IMR-90 (cell line): ENCODE measurements at regions not wholly inside any gene's neighbourhood (a gene's known extent, or its start where the extent isn't known, plus 50 kb on each side); places are given as distances from the start of the nearest gene placed in this dataset.

Experiments used
- ATAC-seq: fragments of 200-7000 bp; cut with Tn5 transposase; 2 replicates; pipeline ENCODE4 v1.9.1; 2020; ENCODE audit warnings: low read depth, mild to moderate bottlenecking, moderate library complexity
- BruUV-seq: library from RNA; stranded (reverse); fragments of 400-500 nt; replicated peaks from 2 replicates; lab custom pipeline; 2021; lab: Mats Ljungman, UMichigan
- CTCF ChIA-PET: fragments of 300-600 bp; formaldehyde crosslinking; extraction: SDS; loops from one replicate; lab custom pipeline; 2021; ENCODE audit warnings: antibody characterized with exemption; lab: Yijun Ruan, JAX
- POLR2A ChIA-PET: fragments of 300-600 bp; sonication (Branson Sonifier 250); formaldehyde crosslinking; loops from one replicate; lab custom pipeline; 2022; ENCODE audit warnings: antibody characterized with exemption; ENCODE audit not compliant: unreplicated experiment; lab: Charles Lee
- DNase-seq: peaks from one replicate; pipeline ENCODE4 v3.0.0; 2013
- H2AFZ ChIP-seq: replicated peaks from 2 replicates; pipeline ENCODE3; 2013; ENCODE audit warnings: low read length, mild to moderate bottlenecking; ENCODE audit not compliant: poor library complexity
- H2AK5ac ChIP-seq: 2 replicates; pipeline ENCODE4 v1.6.1; 2013; ENCODE audit warnings: low read depth, low read length, inconsistent platforms
- H2AK9ac ChIP-seq: replicated peaks from 2 replicates; pipeline ENCODE3; 2013; ENCODE audit warnings: mild to moderate bottlenecking, low read depth, low read length, moderate library complexity; ENCODE audit not compliant: poor library complexity
- H2BK120ac ChIP-seq: 2 replicates; pipeline ENCODE4 v1.6.1; 2013; ENCODE audit warnings: low read depth, low read length, inconsistent platforms
- H2BK15ac ChIP-seq: 3 replicates; pipeline ENCODE4 v1.6.1; 2013; ENCODE audit warnings: low read depth, low read length, inconsistent platforms
- H2BK20ac ChIP-seq: 2 replicates; pipeline ENCODE4 v1.6.1; 2013; ENCODE audit warnings: low read depth, mild to moderate bottlenecking, inconsistent platforms, low read length, moderate library complexity
- H2BK5ac ChIP-seq: 2 replicates; pipeline ENCODE4 v1.6.1; 2013; ENCODE audit warnings: mild to moderate bottlenecking, low read depth, low read length, inconsistent platforms; ENCODE audit not compliant: poor library complexity, severe bottlenecking
- H3K14ac ChIP-seq: replicated peaks from 2 replicates; pipeline ENCODE4 v1.6.1; 2013; ENCODE audit warnings: low read depth, low read length, inconsistent platforms
- H3K18ac ChIP-seq: 2 replicates; pipeline ENCODE4 v1.6.1; 2013; ENCODE audit warnings: low read depth, low read length, control low read depth
- H3K23ac ChIP-seq: 2 replicates; pipeline ENCODE4 v1.6.1; 2013; ENCODE audit warnings: low read depth, low read length, inconsistent platforms
- H3K27ac ChIP-seq: 2 replicates; pipeline ENCODE4 v1.5.1; 2013; ENCODE audit warnings: mild to moderate bottlenecking, control low read depth, low read length; ENCODE audit not compliant: insufficient read depth
- H3K27me3 ChIP-seq: 2 replicates; pipeline ENCODE4 v1.6.1; 2013; ENCODE audit warnings: low read length; ENCODE audit not compliant: control insufficient read depth, insufficient read depth
- H3K36me3 ChIP-seq: 2 replicates; pipeline ENCODE4 v1.6.1; 2013; ENCODE audit warnings: low read length, mixed read lengths; ENCODE audit not compliant: control insufficient read depth, insufficient read depth
- H3K4ac ChIP-seq: 2 replicates; pipeline ENCODE4 v1.6.1; 2013; ENCODE audit warnings: low read depth, low read length, inconsistent platforms
- H3K4me1 ChIP-seq: 2 replicates; pipeline ENCODE4 v1.6.1; 2013; ENCODE audit warnings: low read length, mixed read lengths; ENCODE audit not compliant: control insufficient read depth, insufficient read depth
- H3K4me2 ChIP-seq: 2 replicates; pipeline ENCODE4 v1.6.1; 2013; ENCODE audit warnings: low read depth, mild to moderate bottlenecking, control low read depth, low read length, moderate library complexity
- H3K4me3 ChIP-seq: 2 replicates; pipeline ENCODE4 v1.5.1; 2013; ENCODE audit warnings: low read depth, mild to moderate bottlenecking, control low read depth, low read length, moderate library complexity; ENCODE audit not compliant: insufficient read depth
- H3K56ac ChIP-seq: 2 replicates; pipeline ENCODE4 v1.6.1; 2013; ENCODE audit warnings: low read length, inconsistent platforms; ENCODE audit not compliant: insufficient read depth; ENCODE audit errors: extremely low read depth
- H3K79me1 ChIP-seq, 2 experiments: 2 replicates each; pipeline ENCODE4 v1.6.1; 2013; ENCODE audit warnings: low read length in 2 of 2, inconsistent platforms in 1 of 2, low read depth in 1 of 2
- H3K9ac ChIP-seq: 2 replicates; pipeline ENCODE4 v1.6.1; 2013; ENCODE audit warnings: low read depth, low read length, control low read depth
- H3K9me1 ChIP-seq: 2 replicates; pipeline ENCODE4 v1.6.1; 2013; ENCODE audit warnings: low read length, inconsistent platforms; ENCODE audit not compliant: insufficient read depth
- H3K9me3 ChIP-seq: 2 replicates; pipeline ENCODE4 v1.6.1; 2013; ENCODE audit warnings: low read length; ENCODE audit not compliant: control insufficient read depth, insufficient read depth
- H4K20me1 ChIP-seq: 2 replicates; pipeline ENCODE4 v1.6.1; 2013; ENCODE audit warnings: low read length, inconsistent platforms; ENCODE audit not compliant: insufficient read depth
- H4K5ac ChIP-seq: 2 replicates; pipeline ENCODE4 v1.6.1; 2013; ENCODE audit warnings: mild to moderate bottlenecking, low read depth, low read length, control low read depth
- H4K8ac ChIP-seq, 2 experiments: 2 replicates each; pipeline ENCODE4 v1.6.1; 2013; ENCODE audit warnings: low read depth in 2 of 2, low read length in 2 of 2, control low read depth in 1 of 2, inconsistent platforms in 1 of 2
- H4K91ac ChIP-seq: 2 replicates; pipeline ENCODE4 v1.6.1; 2013; ENCODE audit warnings: low read depth, low read length, inconsistent platforms; ENCODE audit not compliant: insufficient read depth
- BHLHE40 ChIP-seq: fragments of 150-350 bp; IDR thresholded peaks from 2 replicates; pipeline ENCODE4 v1.6.1; 2016; ENCODE audit warnings: mild to moderate bottlenecking, low read depth, low read length
- FOS ChIP-seq: fragments of 150-350 bp; IDR thresholded peaks from 2 replicates; pipeline ENCODE4 v1.6.1; 2016; ENCODE audit warnings: low read depth, low read length
- MAFK ChIP-seq: IDR thresholded peaks from 2 replicates; pipeline ENCODE4 v1.6.1; 2012; ENCODE audit warnings: low read depth, low read length, improper control_type of control experiment
- MAZ ChIP-seq: IDR thresholded peaks from 2 replicates; pipeline ENCODE4 v1.6.1; 2012; ENCODE audit warnings: low read depth, mild to moderate bottlenecking, low read length, improper control_type of control experiment, moderate library complexity, borderline replicate concordance
- MXI1 ChIP-seq: IDR thresholded peaks from 2 replicates; pipeline ENCODE4 v1.6.1; 2012; ENCODE audit warnings: low read depth, mild to moderate bottlenecking, low read length, moderate library complexity, borderline replicate concordance
- RAD21 ChIP-seq: IDR thresholded peaks from 2 replicates; pipeline ENCODE4 v1.6.1; 2012; ENCODE audit warnings: low read length, improper control_type of control experiment
- RCOR1 ChIP-seq: IDR thresholded peaks from 2 replicates; pipeline ENCODE4 v1.6.1; 2012; ENCODE audit warnings: mild to moderate bottlenecking, low read length, improper control_type of control experiment; ENCODE audit not compliant: insufficient replicate concordance
- RFX5 ChIP-seq: IDR thresholded peaks from 2 replicates; pipeline ENCODE4 v1.8.0; 2012; ENCODE audit warnings: low read depth, mild to moderate bottlenecking, low read length, moderate library complexity
- SMC3 ChIP-seq: fragments of 150-350 bp; IDR thresholded peaks from 2 replicates; pipeline ENCODE4 v1.6.1; 2016; ENCODE audit warnings: low read depth, mild to moderate bottlenecking, antibody characterized with exemption, low read length, moderate library complexity
- WGBS, 2 experiments: methylation state at CpG; one replicate each; pipeline versions ENCODE4 v1.1.5 to v1.1.7; 2013; ENCODE audit warnings: missing lambda C conversion rate in 2 of 2; ENCODE audit not compliant: insufficient read length in 1 of 2; ENCODE audit errors: extremely low coverage in 2 of 2; 5-methylcytosine and 5-hydroxymethylcytosine counted together
- dilution Hi-C: fragments of 300-500 bp; cut with HindIII; formaldehyde crosslinking; loops from one replicate; pipeline ENCODE4 v1.14.3; 2018; ENCODE audit warnings: low sequenced_read_pairs; ENCODE audit not compliant: unreplicated experiment
- in situ Hi-C: fragments of 300-500 bp; cut with MboI; formaldehyde crosslinking; loops from 3 replicates; pipeline ENCODE4 v1.14.3; 2019; ENCODE audit warnings: low sequenced_read_pairs, inconsistent platforms, mixed read lengths
- intact Hi-C: fragments of 100-400 bp; cut with micrococcal nuclease; formaldehyde crosslinking; loops from 2 replicates; pipeline ENCODE4 v1.10.0; 2022
- TF ChIP-seq, protein P1 (sequence below): conservative IDR thresholded peaks from 2 replicates; pipeline ENCODE4 v1.5.1; 2012; ENCODE audit warnings: mild to moderate bottlenecking, low read depth, low read length, improper control_type of control experiment
- TF ChIP-seq, protein P2 (sequence below): fragments of 150-350 bp; IDR thresholded peaks from 2 replicates; pipeline ENCODE4 v1.6.1; 2016; ENCODE audit warnings: low read depth, mild to moderate bottlenecking, low read length, moderate library complexity, borderline replicate concordance
- TF ChIP-seq, protein P3 (sequence below): fragments of 150-350 bp; IDR thresholded peaks from 2 replicates; pipeline ENCODE4 v1.6.1; 2017; ENCODE audit warnings: mild to moderate bottlenecking, antibody characterized with exemption, low read length, low read depth

DNA sequence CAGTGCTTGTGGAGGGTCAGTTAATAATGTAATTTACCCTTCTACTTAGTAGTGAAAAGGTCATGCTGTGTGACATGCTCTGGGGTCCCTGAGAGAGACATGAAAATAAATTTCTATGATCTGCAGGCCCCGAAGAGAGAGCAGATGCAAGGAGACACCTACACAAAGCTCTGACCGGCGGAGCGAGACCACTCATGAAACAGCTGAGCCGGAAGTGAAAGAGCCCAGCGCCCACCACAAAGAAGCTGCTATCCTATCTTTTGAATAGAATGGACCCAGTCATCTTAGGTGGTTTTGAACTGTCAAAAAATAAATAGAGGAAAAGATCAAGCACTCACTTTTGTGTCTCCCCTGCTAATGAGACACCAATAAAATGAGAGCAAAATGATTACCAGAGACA, 190.0 kb downstream of the MED10 start:
- in situ Hi-C loops = no loop called here
- no TSS peak for BruUV-seq

More for the DNA sequence above, 190.0 kb downstream of the MED10 start:
- Histone ChIP-seq H3K36me3 (no peaks in the 10 kb centered on the region), H3K9ac (no peak overlapping the region), H3K27me3 (no peaks in the 10 kb centered on the region), H2AK9ac (no peak overlapping the region), H2AK5ac (no peak overlapping the region), H2BK120ac (no peak overlapping the region), H3K4ac (no peak overlapping the region), H2BK15ac (no peak overlapping the region), H3K9me3 (peaks cover 17% of the 10 kb centered on the region), H4K8ac (no peak overlapping the region), H3K27ac (no peak overlapping the region), H4K20me1 (no peaks in the 10 kb centered on the region), H3K9me1 (no peaks in the 10 kb centered on the region), H2BK5ac (no peak overlapping the region), H3K4me2 (no peak overlapping the region), H2BK20ac (no peak overlapping the region), H4K5ac (no peak overlapping the region), H3K18ac (no peak overlapping the region), H3K23ac (no peak overlapping the region), H3K14ac (no peak overlapping the region), H3K79me1 (no peaks in the 10 kb centered on the region), H2AFZ (no peak overlapping the region), H3K4me3 (no peak overlapping the region), H4K91ac (no peak overlapping the region), H3K4me1 (no peaks in the 10 kb centered on the region), H3K56ac (no peak overlapping the region)
- TF ChIP-seq MAZ = no peak
- TF ChIP-seq RAD21 = no peak
- TF ChIP-seq SMC3 = no peak
- TF ChIP-seq RFX5 = no peak
- TF ChIP-seq BHLHE40 = no peak
- TF ChIP-seq FOS = no peak
- TF ChIP-seq, protein P1, sequence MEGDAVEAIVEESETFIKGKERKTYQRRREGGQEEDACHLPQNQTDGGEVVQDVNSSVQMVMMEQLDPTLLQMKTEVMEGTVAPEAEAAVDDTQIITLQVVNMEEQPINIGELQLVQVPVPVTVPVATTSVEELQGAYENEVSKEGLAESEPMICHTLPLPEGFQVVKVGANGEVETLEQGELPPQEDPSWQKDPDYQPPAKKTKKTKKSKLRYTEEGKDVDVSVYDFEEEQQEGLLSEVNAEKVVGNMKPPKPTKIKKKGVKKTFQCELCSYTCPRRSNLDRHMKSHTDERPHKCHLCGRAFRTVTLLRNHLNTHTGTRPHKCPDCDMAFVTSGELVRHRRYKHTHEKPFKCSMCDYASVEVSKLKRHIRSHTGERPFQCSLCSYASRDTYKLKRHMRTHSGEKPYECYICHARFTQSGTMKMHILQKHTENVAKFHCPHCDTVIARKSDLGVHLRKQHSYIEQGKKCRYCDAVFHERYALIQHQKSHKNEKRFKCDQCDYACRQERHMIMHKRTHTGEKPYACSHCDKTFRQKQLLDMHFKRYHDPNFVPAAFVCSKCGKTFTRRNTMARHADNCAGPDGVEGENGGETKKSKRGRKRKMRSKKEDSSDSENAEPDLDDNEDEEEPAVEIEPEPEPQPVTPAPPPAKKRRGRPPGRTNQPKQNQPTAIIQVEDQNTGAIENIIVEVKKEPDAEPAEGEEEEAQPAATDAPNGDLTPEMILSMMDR = no peak
- no peak for TF ChIP-seq MAFK
- no peak for TF ChIP-seq MXI1
- no peak for TF ChIP-seq RCOR1
- TF ChIP-seq, protein P2, sequence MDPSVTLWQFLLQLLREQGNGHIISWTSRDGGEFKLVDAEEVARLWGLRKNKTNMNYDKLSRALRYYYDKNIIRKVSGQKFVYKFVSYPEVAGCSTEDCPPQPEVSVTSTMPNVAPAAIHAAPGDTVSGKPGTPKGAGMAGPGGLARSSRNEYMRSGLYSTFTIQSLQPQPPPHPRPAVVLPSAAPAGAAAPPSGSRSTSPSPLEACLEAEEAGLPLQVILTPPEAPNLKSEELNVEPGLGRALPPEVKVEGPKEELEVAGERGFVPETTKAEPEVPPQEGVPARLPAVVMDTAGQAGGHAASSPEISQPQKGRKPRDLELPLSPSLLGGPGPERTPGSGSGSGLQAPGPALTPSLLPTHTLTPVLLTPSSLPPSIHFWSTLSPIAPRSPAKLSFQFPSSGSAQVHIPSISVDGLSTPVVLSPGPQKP = no peak
- TF ChIP-seq, protein P3, sequence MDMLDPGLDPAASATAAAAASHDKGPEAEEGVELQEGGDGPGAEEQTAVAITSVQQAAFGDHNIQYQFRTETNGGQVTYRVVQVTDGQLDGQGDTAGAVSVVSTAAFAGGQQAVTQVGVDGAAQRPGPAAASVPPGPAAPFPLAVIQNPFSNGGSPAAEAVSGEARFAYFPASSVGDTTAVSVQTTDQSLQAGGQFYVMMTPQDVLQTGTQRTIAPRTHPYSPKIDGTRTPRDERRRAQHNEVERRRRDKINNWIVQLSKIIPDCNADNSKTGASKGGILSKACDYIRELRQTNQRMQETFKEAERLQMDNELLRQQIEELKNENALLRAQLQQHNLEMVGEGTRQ = no peak
- POLR2A ChIA-PET = no interaction called here
- intact Hi-C loops = no loop called here
- WGBS, 2 experiments = 0% methylated on average over 1 of the region's 6 CpGs; no CpG with 5 or more reads in 1 of the 2 experiments
- CTCF ChIA-PET = no interaction called here
- dilution Hi-C loops = no loop called here
- DNase-seq (no peak), ATAC-seq (no peak)
